Stomach (tissue), 4 donors: ENCODE measurements at regions not wholly inside any gene's neighbourhood (a gene's known extent, or its start where the extent isn't known, plus 50 kb on each side); places are given as distances from the start of the nearest gene placed in this dataset.

Experiments
- POLR2A ChIP-seq, 4 donors: fragments of 450-650 bp; IDR thresholded peaks; one replicate each; pipeline ENCODE4 v1.6.1; 2016; ENCODE audit warnings: antibody characterized with exemption in 4 of 4, control low read depth in 2 of 4, mild to moderate bottlenecking in 1 of 4, moderate library complexity in 1 of 4
- POLR2AphosphoS5 ChIP-seq, 3 donors: sonication (generic); formaldehyde crosslinking; IDR thresholded peaks; one replicate each; pipeline ENCODE4 v1.6.1; 2016; ENCODE audit warnings: antibody characterized with exemption in 3 of 3
- TF ChIP-seq, protein P1 (sequence below), 7 experiments: fragments of 450-650 bp in 4 of 7; fragments of 200-600 bp in 3 of 7; sonication (generic) in 3 of 7; IDR thresholded peaks; one replicate each; pipeline ENCODE4 v1.5.1; 2016 to 2019; ENCODE audit warnings: antibody characterized with exemption in 7 of 7, control low read depth in 2 of 7, mild to moderate bottlenecking in 1 of 7

- TF ChIP-seq, protein P1, sequence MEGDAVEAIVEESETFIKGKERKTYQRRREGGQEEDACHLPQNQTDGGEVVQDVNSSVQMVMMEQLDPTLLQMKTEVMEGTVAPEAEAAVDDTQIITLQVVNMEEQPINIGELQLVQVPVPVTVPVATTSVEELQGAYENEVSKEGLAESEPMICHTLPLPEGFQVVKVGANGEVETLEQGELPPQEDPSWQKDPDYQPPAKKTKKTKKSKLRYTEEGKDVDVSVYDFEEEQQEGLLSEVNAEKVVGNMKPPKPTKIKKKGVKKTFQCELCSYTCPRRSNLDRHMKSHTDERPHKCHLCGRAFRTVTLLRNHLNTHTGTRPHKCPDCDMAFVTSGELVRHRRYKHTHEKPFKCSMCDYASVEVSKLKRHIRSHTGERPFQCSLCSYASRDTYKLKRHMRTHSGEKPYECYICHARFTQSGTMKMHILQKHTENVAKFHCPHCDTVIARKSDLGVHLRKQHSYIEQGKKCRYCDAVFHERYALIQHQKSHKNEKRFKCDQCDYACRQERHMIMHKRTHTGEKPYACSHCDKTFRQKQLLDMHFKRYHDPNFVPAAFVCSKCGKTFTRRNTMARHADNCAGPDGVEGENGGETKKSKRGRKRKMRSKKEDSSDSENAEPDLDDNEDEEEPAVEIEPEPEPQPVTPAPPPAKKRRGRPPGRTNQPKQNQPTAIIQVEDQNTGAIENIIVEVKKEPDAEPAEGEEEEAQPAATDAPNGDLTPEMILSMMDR (IDR thresholded peaks at IDR 0.05) = no peak
- TF ChIP-seq POLR2A (IDR thresholded peaks at IDR 0.05) (no peak), POLR2AphosphoS5 (IDR thresholded peaks at IDR 0.05) (no peak)
Observed at GRCh38 chr6:115750946-115751345, 309.7 kb downstream of the FRK start.
